ENCODE measurements at regions not wholly inside any gene's neighbourhood (a gene's known extent, or its start where the extent isn't known, plus 50 kb on each side); places are given as distances from the start of the nearest gene placed in this dataset.
A peak's percentile ranks its signal among the peaks of the same experiment; 100 is the strongest.

DNA sequence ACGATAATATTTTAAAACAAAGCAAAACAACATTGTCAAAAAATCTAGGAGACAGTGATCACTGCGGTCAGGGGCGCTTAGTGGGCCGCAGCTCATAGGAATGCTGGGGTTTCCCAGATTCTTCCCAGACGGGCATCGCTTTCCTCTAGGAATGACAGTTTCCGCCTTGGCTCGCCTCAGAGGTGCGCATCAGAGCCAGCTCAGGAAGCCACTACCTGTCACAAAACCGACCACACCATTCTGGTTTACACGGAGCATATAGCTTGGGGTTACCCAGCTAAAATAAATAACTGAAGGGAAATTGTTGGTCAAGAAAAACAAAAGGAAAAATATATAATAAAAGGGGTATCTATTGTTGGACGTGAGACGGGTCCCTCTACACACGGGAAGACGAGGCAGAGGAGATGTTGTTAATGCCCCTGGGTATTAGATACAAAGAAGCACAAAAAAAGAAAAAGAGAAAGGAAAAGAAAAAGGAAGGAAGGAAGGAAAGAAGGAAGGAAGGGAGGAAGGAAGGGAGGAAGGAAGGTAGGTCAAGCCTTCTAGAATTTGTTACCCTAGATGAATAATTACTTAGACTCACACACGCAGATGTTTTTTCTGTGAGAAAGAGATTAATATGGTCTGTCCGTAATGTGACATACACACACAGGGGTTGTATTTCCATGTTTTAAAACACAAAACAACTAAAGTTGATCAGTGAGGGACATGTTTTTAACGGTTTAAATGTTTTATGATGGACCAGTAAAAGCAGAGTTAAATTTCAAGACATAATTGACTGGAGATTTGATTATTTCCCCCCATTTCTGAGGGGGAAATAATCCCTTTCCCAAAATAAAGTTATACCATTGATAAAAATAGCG, 292.4 kb upstream of the NFE2L3 start:
- ATAC-seq (no peak), DNase-seq (no peak)
- no peaks in the 10 kb centered on the region for H3K36me3 ChIP-seq
- peaks cover 12 to 20% of the 10 kb centered on the region in 2 donors for H3K4me1 ChIP-seq
- intact Hi-C loops (cut with DNase I; ENCODE audit: low total_unique reads) (loop anchor here (5.0 to 10.0 kb wide), 2 partner anchors 735 to 1003 kb away; partner anchors contain the start of genes CYCS and SKAP2), in situ Hi-C loops (cut with MboI; ENCODE audit: low sequenced_read_pairs in 4 of 4) (loop anchor here (5.0 to 25.0 kb wide), 12 partner anchors 285 to 1325 kb away; partner anchors contain the start of genes HOXA9 (in 2 of the 4), SKAP2 (in 2 of the 4), CBX3 (in 1 of the 4) and HNRNPA2B1 (in 1 of the 4))
- H3K4me3 ChIP-seq, result no peak overlapping the region
- peak overlapping the region in 2 of 4 donors; percentile 94 to 95 for H3K27ac ChIP-seq
- H3K9me3 ChIP-seq, result no peaks in the 10 kb centered on the region
- peaks cover 22 to 25% (median 24%) of the 10 kb centered on the region in 3 donors for H3K27me3 ChIP-seq
- TF ChIP-seq POLR2A (IDR thresholded peaks at IDR 0.05), result no peak
- TF ChIP-seq CTCF (IDR thresholded peaks at IDR 0.05 in 4 of 5, conservative IDR thresholded peaks at IDR 0.05 in 1 of 5), result no peak

GRCh38 chr7:25860275-25861163, 291.5 kb upstream of the NFE2L3 start:
- TF ChIP-seq CTCF (IDR thresholded peaks at IDR 0.05 in 4 of 5, conservative IDR thresholded peaks at IDR 0.05 in 1 of 5) (no peak), POLR2A (IDR thresholded peaks at IDR 0.05) (no peak)
- in situ Hi-C loops (cut with MboI; ENCODE audit: low sequenced_read_pairs in 4 of 4), result loop anchor here (10.0 to 25.0 kb wide), 5 partner anchors 327 to 1304 kb away; partner anchors contain the start of genes SKAP2 (in 2 of the 4), CBX3 (in 1 of the 4), HNRNPA2B1 (in 1 of the 4) and HOXA9 (in 1 of the 4)
- Histone ChIP-seq H3K9me3 (no peaks in the 10 kb centered on the region), H3K27me3 (peaks cover 30 to 33% (median 30%) of the 10 kb centered on the region in 3 donors), H3K4me3 (no peak overlapping the region), H3K4me1 (peaks cover 11 to 20% of the 10 kb centered on the region in 2 donors), H3K27ac (peak overlapping the region in 3 of 4 donors; percentile 32 to 77 (median 66)), H3K36me3 (no peaks in the 10 kb centered on the region)
- DNase-seq (no peak), ATAC-seq (no peak)
- intact Hi-C loops (cut with DNase I; ENCODE audit: low total_unique reads), result loop anchor here (5.0 kb wide), 1 partner anchor 1002 kb away; the partner anchor contains the start of gene SKAP2

DNA sequence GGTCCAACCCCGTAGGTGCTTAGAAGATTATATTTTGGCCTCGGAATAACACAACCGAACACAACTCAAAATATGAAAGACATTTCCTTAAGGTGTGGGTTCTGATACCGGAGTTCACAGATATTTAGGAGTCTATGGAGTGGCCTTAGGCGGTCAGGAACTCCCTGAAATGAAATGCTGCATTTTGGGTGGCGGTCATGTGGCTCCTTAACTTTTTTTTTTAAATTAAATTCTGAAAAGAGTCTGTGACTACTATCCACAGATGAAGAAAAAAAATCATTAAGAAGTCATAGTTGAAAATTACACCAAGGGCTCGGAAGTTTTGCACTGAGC, 290.9 kb upstream of the NFE2L3 start:
- Histone ChIP-seq H3K9me3 (no peaks in the 10 kb centered on the region), H3K36me3 (no peaks in the 10 kb centered on the region), H3K4me3 (peak overlapping the region in 1 of 4 donors; percentile 42), H3K27ac (peak overlapping the region in 3 of 4 donors; percentile 66 to 77 (median 77)), H3K4me1 (peaks cover 11 to 19% of the 10 kb centered on the region in 2 donors), H3K27me3 (peaks cover 35 to 38% (median 36%) of the 10 kb centered on the region in 3 donors)
- no peak for TF ChIP-seq CTCF (IDR thresholded peaks at IDR 0.05 in 4 of 5, conservative IDR thresholded peaks at IDR 0.05 in 1 of 5)
- no peak for TF ChIP-seq POLR2A (IDR thresholded peaks at IDR 0.05)
- ATAC-seq (no peak), DNase-seq (no peak)
- intact Hi-C loops (cut with DNase I; ENCODE audit: low total_unique reads), result loop anchor here (5.0 kb wide), 1 partner anchor 1001 kb away; the partner anchor contains the start of gene SKAP2
- in situ Hi-C loops (cut with MboI; ENCODE audit: low sequenced_read_pairs in 4 of 4), result loop anchor here (10.0 to 25.0 kb wide), 5 partner anchors 326 to 1304 kb away; partner anchors contain the start of genes SKAP2 (in 2 of the 4), CBX3 (in 1 of the 4), HNRNPA2B1 (in 1 of the 4) and HOXA9 (in 1 of the 4)

DNA sequence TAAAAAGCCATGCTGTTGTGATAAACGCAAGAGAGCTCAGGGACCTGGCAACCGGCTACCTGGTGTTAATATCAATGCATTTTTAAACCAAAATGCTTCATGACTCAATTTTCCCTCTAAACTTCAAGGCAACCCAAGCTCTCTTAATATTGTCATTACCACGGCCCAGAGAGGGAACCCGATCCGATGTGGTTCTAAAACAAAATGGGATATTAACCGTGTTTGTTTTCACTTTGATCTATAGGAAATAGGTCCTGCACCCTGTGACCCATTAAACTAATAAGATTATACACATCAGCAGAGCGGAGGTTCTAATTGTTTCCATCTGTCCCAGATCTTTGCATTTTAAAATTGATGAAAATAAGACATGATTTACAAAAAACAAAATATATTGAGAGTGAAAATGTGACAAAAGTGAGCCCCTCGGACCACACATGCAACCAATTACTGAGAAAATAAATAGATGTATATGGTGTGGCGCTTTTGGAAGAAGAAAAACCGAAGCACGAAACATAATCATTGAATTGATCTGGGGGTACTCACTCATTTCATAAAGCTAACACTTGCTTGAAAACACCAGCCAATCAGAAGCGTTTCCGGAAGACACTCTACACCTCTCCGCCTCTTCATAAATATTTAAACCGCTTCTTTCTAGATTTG, 290.3 kb upstream of the NFE2L3 start:
- no peak for ATAC-seq
- no peak for DNase-seq
- TF ChIP-seq CTCF (IDR thresholded peaks at IDR 0.05 in 4 of 5, conservative IDR thresholded peaks at IDR 0.05 in 1 of 5) (no peak), POLR2A (IDR thresholded peaks at IDR 0.05) (no peak)
- H3K4me3 ChIP-seq, result peak overlapping the region; percentile 39 to 49 (median 44)
- peak overlapping the region; percentile 66 to 78 (median 77) for H3K27ac ChIP-seq
- in situ Hi-C loops (cut with MboI; ENCODE audit: low sequenced_read_pairs in 4 of 4) (loop anchor here (10.0 to 25.0 kb wide), 5 partner anchors 326 to 1303 kb away; partner anchors contain the start of genes SKAP2 (in 2 of the 4), CBX3 (in 1 of the 4), HNRNPA2B1 (in 1 of the 4) and HOXA9 (in 1 of the 4)), intact Hi-C loops (cut with DNase I; ENCODE audit: low total_unique reads) (loop anchor here (5.0 kb wide), 1 partner anchor 1001 kb away; the partner anchor contains the start of gene SKAP2)
- H3K36me3 ChIP-seq, result no peaks in the 10 kb centered on the region
- no peaks in the 10 kb centered on the region for H3K9me3 ChIP-seq
- peaks cover 11 to 16% of the 10 kb centered on the region in 2 donors for H3K4me1 ChIP-seq
- peaks cover 38 to 42% (median 42%) of the 10 kb centered on the region in 3 donors for H3K27me3 ChIP-seq

Data from gastrocnemius medialis (tissue), 4 donors.